K562 (cell line): ENCODE measurements at regions not wholly inside any gene's neighbourhood (a gene's known extent, or its start where the extent isn't known, plus 50 kb on each side); places are given as distances from the start of the nearest gene placed in this dataset.

ENCODE experiments used
- FOXA3 ChIP-seq, 2 experiments: fragments of 450-650 bp in 1 of 2; sonication (generic) in 1 of 2; formaldehyde crosslinking; IDR thresholded peaks in 1 of 2; conservative IDR thresholded peaks in 1 of 2; 2 replicates each; pipeline versions ENCODE4 v1.4.0 to v1.8.0; 2020 to 2022; ENCODE audit warnings: mild to moderate bottlenecking in 2 of 2, missing genetic modification reagents in 1 of 2
- HDGF ChIP-seq: fragments of 450-650 bp; IDR thresholded peaks from 2 replicates; pipeline ENCODE4 v1.6.1; 2016
- POLR2A ChIP-seq: fragments of 450-650 bp; conservative IDR thresholded peaks from 2 replicates; pipeline ENCODE4 v1.6.1; 2016
- SRF ChIP-seq, 2 experiments: fragments of 250-450, 450-650 bp in 1 of 2; sonication (Bioruptor Pico) in 1 of 2; sonication (generic) in 1 of 2; formaldehyde crosslinking; IDR thresholded peaks; 2 replicates each; pipeline versions ENCODE4 v1.5.0 to v1.5.1; 2020 to 2022; ENCODE audit warnings: mild to moderate bottlenecking in 1 of 2, missing genetic modification reagents in 1 of 2
- TF ChIP-seq, protein P1 (sequence below), 2 experiments: fragments of 450-650 bp in 1 of 2; sonication (generic) in 1 of 2; formaldehyde crosslinking in 1 of 2; IDR thresholded peaks in 1 of 2; conservative IDR thresholded peaks in 1 of 2; 2 replicates each; pipeline versions ENCODE4 v1.6.1 to v1.8.1; 2016 to 2023; ENCODE audit warnings: mild to moderate bottlenecking in 2 of 2, moderate library complexity in 2 of 2, inconsistent platforms in 1 of 2, missing genetic modification reagents in 1 of 2
- TF ChIP-seq, protein P2 (sequence below): sonication (generic); formaldehyde crosslinking; IDR thresholded peaks from 2 replicates; pipeline ENCODE4 v1.9.0; 2022; ENCODE audit warnings: mild to moderate bottlenecking, missing genetic modification reagents
- TF ChIP-seq, protein P3 (sequence below): IDR thresholded peaks from 2 replicates; pipeline ENCODE4 v1.6.1; 2012; ENCODE audit warnings: low read depth, low read length, improper control_type of control experiment, borderline replicate concordance
- TF ChIP-seq, protein P4 (sequence below), 3 experiments: IDR thresholded peaks in 2 of 3; conservative IDR thresholded peaks in 1 of 3; 2 replicates each; pipeline ENCODE4 v1.5.1; 2011 to 2012; ENCODE audit warnings: low read length in 3 of 3, mild to moderate bottlenecking in 3 of 3, control low read depth in 2 of 3, improper control_type of control experiment in 1 of 3, inconsistent platforms in 1 of 3, low read depth in 1 of 3, mixed read lengths in 1 of 3, moderate library complexity in 1 of 3; ENCODE audit not compliant: insufficient read depth in 2 of 3
- TF ChIP-seq, protein P5 (sequence below): sonication (generic); formaldehyde crosslinking; IDR thresholded peaks from 2 replicates; pipeline ENCODE4 v1.8.0; 2022; ENCODE audit warnings: missing genetic modification reagents, mild to moderate bottlenecking, borderline replicate concordance
- TF ChIP-seq, protein P6 (sequence below): fragments of 450-650 bp; IDR thresholded peaks from 2 replicates; pipeline ENCODE4 v1.6.1; 2016
- TF ChIP-seq, protein P7 (sequence below), 2 experiments: fragments of 450-650 bp; formaldehyde crosslinking in 1 of 2; IDR thresholded peaks; 2 replicates each; pipeline versions ENCODE4 v1.4.0 to v1.6.1; 2014 to 2020; ENCODE audit warnings: mild to moderate bottlenecking in 2 of 2, borderline replicate concordance in 1 of 2, low read depth in 1 of 2

DNA sequence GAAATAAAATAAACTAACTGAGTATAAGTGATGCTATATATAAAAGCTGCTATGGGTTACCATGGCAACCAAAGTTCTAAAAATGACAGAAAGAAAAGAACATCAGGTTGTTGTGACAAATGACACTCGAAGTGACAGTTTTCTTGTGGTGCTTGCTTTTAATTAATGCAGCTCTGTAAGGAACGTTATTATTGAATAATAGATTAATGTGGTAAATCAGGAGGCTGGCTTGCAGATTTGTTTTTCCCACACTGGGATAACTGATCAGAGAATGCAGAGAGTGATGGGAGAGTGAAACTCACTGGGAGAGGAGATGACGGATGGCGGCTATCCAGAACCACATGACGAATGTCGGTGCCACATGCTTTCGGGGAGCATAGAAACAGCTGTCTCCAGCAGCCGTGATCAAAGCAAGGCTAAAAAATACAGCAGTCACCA lies 207.0 kb upstream of the ATP10A start:
- TF ChIP-seq HDGF (no peak), FOXA3 (CRISPR knock-in tag; conservative IDR thresholded peaks at IDR 0.05 in 1 of 2, IDR thresholded peaks at IDR 0.05 in 1 of 2) (no peak), SRF (CRISPR knock-in tag; IDR thresholded peaks at IDR 0.05) (no peak), POLR2A (no peak)
- TF ChIP-seq, protein P1, sequence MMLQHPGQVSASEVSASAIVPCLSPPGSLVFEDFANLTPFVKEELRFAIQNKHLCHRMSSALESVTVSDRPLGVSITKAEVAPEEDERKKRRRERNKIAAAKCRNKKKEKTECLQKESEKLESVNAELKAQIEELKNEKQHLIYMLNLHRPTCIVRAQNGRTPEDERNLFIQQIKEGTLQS (IDR thresholded peaks at IDR 0.05), result no peak
- TF ChIP-seq, protein P1 (CRISPR knock-in tag; conservative IDR thresholded peaks at IDR 0.05), result no peak
- TF ChIP-seq, protein P2, sequence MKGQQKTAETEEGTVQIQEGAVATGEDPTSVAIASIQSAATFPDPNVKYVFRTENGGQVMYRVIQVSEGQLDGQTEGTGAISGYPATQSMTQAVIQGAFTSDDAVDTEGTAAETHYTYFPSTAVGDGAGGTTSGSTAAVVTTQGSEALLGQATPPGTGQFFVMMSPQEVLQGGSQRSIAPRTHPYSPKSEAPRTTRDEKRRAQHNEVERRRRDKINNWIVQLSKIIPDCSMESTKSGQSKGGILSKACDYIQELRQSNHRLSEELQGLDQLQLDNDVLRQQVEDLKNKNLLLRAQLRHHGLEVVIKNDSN (CRISPR knock-in tag), result no peak
- TF ChIP-seq, protein P3, sequence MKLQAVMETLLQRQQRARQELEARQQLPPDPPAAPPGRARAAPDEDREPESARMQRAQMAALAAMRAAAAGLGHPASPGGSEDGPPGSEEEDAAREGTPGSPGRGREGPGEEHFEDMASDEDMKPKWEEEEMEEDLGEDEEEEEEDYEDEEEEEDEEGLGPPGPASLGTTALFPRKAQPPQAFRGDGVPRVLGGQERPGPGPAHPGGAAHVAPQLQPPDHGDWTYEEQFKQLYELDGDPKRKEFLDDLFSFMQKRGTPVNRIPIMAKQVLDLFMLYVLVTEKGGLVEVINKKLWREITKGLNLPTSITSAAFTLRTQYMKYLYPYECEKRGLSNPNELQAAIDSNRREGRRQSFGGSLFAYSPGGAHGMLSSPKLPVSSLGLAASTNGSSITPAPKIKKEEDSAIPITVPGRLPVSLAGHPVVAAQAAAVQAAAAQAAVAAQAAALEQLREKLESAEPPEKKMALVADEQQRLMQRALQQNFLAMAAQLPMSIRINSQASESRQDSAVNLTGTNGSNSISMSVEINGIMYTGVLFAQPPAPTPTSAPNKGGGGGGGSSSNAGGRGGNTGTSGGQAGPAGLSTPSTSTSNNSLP, result no peak
- TF ChIP-seq, protein P4, sequence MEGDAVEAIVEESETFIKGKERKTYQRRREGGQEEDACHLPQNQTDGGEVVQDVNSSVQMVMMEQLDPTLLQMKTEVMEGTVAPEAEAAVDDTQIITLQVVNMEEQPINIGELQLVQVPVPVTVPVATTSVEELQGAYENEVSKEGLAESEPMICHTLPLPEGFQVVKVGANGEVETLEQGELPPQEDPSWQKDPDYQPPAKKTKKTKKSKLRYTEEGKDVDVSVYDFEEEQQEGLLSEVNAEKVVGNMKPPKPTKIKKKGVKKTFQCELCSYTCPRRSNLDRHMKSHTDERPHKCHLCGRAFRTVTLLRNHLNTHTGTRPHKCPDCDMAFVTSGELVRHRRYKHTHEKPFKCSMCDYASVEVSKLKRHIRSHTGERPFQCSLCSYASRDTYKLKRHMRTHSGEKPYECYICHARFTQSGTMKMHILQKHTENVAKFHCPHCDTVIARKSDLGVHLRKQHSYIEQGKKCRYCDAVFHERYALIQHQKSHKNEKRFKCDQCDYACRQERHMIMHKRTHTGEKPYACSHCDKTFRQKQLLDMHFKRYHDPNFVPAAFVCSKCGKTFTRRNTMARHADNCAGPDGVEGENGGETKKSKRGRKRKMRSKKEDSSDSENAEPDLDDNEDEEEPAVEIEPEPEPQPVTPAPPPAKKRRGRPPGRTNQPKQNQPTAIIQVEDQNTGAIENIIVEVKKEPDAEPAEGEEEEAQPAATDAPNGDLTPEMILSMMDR (IDR thresholded peaks at IDR 0.05 in 2 of 3, conservative IDR thresholded peaks at IDR 0.05 in 1 of 3; ENCODE audit: insufficient read depth in 2 of 3, low read depth in 1 of 3, low read length in 3 of 3), result no peak
- TF ChIP-seq, protein P5, sequence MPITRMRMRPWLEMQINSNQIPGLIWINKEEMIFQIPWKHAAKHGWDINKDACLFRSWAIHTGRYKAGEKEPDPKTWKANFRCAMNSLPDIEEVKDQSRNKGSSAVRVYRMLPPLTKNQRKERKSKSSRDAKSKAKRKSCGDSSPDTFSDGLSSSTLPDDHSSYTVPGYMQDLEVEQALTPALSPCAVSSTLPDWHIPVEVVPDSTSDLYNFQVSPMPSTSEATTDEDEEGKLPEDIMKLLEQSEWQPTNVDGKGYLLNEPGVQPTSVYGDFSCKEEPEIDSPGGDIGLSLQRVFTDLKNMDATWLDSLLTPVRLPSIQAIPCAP (CRISPR knock-in tag), result no peak
- TF ChIP-seq, protein P6, sequence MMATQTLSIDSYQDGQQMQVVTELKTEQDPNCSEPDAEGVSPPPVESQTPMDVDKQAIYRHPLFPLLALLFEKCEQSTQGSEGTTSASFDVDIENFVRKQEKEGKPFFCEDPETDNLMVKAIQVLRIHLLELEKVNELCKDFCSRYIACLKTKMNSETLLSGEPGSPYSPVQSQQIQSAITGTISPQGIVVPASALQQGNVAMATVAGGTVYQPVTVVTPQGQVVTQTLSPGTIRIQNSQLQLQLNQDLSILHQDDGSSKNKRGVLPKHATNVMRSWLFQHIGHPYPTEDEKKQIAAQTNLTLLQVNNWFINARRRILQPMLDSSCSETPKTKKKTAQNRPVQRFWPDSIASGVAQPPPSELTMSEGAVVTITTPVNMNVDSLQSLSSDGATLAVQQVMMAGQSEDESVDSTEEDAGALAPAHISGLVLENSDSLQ, result no peak
- TF ChIP-seq, protein P7, sequence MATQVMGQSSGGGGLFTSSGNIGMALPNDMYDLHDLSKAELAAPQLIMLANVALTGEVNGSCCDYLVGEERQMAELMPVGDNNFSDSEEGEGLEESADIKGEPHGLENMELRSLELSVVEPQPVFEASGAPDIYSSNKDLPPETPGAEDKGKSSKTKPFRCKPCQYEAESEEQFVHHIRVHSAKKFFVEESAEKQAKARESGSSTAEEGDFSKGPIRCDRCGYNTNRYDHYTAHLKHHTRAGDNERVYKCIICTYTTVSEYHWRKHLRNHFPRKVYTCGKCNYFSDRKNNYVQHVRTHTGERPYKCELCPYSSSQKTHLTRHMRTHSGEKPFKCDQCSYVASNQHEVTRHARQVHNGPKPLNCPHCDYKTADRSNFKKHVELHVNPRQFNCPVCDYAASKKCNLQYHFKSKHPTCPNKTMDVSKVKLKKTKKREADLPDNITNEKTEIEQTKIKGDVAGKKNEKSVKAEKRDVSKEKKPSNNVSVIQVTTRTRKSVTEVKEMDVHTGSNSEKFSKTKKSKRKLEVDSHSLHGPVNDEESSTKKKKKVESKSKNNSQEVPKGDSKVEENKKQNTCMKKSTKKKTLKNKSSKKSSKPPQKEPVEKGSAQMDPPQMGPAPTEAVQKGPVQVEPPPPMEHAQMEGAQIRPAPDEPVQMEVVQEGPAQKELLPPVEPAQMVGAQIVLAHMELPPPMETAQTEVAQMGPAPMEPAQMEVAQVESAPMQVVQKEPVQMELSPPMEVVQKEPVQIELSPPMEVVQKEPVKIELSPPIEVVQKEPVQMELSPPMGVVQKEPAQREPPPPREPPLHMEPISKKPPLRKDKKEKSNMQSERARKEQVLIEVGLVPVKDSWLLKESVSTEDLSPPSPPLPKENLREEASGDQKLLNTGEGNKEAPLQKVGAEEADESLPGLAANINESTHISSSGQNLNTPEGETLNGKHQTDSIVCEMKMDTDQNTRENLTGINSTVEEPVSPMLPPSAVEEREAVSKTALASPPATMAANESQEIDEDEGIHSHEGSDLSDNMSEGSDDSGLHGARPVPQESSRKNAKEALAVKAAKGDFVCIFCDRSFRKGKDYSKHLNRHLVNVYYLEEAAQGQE (IDR thresholded peaks at IDR 0.05; ENCODE audit: borderline replicate concordance), result no peak
- TF ChIP-seq, protein P7 (CRISPR knock-in tag; IDR thresholded peaks at IDR 0.05; ENCODE audit: low read depth), result no peak
